Thyroid gland (tissue), 4 donors: ENCODE measurements at regions not wholly inside any gene's neighbourhood (a gene's known extent, or its start where the extent isn't known, plus 50 kb on each side); places are given as distances from the start of the nearest gene placed in this dataset.

Source experiments
- CTCF ChIP-seq, 6 experiments: fragments of 200-600 bp in 3 of 6; fragments of 450-650 bp in 3 of 6; sonication (generic) in 3 of 6; IDR thresholded peaks; one replicate each; pipeline ENCODE4 v1.5.1; 2016 to 2019; ENCODE audit warnings: antibody characterized with exemption in 6 of 6, mild to moderate bottlenecking in 2 of 6, inconsistent platforms in 1 of 6, moderate library complexity in 1 of 6
- POLR2A ChIP-seq, 2 donors: fragments of 450-650 bp; IDR thresholded peaks; one replicate each; pipeline ENCODE4 v1.6.1; 2017; ENCODE audit warnings: antibody characterized with exemption in 2 of 2, mild to moderate bottlenecking in 2 of 2, moderate library complexity in 1 of 2

GRCh38 chr13:78820541-78820940 lies 161.6 kb upstream of the OBI1 start:
- TF ChIP-seq POLR2A (IDR thresholded peaks at IDR 0.05) (no peak), CTCF (IDR thresholded peaks at IDR 0.05) (no peak)
